H1 (cell line): ENCODE measurements at regions not wholly inside any gene's neighbourhood (a gene's known extent, or its start where the extent isn't known, plus 50 kb on each side); places are given as distances from the start of the nearest gene placed in this dataset.

Source experiments
- RNF2 ChIP-seq: fragments of 200-900, 300-1000 bp; sonication (generic); IDR thresholded peaks from 2 replicates; pipeline ENCODE4 v1.7.1; 2016; ENCODE audit warnings: borderline replicate concordance, low read depth, mild to moderate bottlenecking, antibody characterized with exemption, low read length; ENCODE audit not compliant: poor library complexity, severe bottlenecking; ENCODE audit errors: missing control alignments
- TF ChIP-seq, protein P1 (sequence below): IDR thresholded peaks from 2 replicates; pipeline ENCODE4 v1.6.1; 2011; ENCODE audit warnings: low read depth, mild to moderate bottlenecking, low read length; ENCODE audit not compliant: insufficient read depth

DNA sequence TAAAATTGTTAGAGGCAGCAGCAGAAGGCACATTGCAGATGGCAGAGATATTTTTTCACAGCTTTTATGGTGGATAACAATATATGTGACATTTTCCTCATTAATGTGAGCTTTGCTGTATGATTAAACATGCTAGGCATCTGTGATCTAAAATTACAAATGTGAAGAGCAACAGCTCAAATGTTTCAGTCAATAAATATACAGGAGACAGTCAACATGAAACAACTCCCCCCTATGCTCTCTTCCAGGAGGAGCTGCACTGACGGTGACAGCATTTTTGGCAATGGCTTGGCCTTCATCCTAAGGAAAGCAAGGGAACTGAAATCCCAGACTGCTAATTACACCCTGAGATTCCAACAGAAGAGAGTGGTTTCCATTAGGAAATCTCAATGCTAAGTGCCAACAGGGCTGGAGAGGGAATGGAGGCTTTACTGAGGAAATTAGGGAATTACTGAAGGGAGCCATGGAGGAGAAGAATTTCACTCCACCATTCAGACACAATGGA lies 51.4 kb upstream of the GRB10 start (continued):
- TF ChIP-seq, protein P1, sequence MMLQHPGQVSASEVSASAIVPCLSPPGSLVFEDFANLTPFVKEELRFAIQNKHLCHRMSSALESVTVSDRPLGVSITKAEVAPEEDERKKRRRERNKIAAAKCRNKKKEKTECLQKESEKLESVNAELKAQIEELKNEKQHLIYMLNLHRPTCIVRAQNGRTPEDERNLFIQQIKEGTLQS: no peak
- TF ChIP-seq RNF2: no peak
